ENCODE measurements at regions not wholly inside any gene's neighbourhood (a gene's known extent, or its start where the extent isn't known, plus 50 kb on each side); places are given as distances from the start of the nearest gene placed in this dataset.

DNA sequence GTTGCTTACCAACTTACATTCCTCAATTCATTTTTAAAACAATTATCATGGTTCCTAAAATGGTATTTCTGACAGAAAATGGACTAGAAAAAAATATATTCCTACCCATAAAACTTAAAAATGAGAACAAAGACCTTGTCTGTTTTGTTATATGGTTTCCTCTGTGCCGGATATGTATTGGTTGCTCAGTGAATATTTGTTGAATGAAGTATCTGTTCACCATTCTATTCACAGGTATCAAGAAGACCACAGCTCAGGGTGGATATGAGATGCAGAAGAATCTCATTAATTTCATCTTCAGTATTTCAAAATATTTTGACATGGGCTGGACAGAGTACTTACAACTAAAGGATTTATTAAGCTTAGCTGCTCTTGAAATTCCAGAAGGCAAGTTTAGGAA is 58.1 kb downstream of the TUSC7 start:
- DNase-seq (ENCODE audit: low read depth) = no peak

DNA sequence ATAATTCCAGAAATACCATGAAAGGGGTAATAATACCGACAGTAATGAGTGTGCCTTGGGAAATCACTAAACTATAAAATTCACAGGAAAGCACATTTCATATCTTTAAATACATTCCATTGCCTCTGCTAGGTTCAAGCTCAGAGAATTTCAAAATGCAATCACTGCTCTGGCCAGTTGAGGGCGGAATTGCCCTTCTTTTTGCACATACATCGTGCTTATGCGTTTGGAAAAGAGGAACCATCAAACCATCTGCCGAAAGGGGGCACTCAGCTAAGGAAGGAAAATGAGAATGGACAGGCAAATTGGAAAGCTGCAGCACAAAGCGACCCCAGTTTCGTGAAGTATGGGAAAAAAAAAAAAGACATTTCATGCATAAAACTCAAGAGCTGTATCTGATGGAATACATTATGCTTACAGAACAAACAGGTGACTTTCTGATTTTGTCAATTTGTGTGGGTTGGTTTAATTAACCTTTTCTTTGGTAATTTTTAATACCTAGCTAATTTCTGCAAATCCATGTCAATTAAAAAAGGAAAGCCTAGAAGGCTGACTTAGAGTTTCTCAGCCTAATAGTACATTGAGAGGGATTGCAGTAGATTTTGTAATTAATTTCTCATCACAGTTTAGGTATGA is 61.4 kb downstream of the TUSC7 start:
- DNase-seq (ENCODE audit: low read depth) = peak; percentile 40

DNA sequence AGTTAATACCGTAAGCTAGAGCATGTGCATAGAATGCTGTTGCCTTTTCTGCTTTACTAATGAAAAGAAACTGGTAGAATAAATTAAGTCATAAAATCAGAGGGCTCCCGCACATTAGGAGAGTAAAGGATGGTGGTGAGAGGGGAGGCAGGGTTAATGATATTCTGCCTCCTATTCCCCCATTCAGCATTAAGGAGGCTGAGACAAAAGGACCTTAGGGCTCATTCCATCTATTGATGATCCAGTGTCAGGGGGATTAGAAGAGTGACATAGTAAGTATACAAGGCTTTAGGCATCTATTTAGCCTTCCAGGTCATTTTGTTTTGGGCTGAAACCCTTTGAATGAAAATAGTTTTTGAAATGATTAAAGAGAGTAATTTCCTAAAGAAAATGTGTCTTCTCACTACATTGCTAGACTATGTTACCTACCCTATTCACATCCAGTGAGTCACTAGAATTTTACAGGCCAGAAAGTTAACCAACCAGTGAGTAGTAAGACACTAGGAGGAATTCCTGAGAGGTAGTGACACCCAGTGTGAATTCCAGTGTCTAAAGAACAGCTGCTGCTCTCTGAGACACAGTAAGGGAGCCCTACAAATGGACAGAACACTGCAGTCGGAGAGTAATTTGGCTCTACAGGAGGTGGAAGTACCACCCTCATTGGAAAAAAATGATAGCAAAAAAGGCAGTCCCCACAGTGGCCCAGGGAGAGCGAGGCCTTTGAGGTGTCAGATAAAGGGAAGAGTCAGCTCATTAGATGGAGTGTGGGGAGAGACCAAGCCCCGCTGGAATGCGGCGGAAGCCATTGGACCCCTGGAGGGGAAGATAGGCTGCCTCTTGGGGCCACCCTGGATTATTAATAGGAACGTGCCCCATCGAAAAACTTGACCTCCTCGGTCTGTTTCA is 67.6 kb downstream of the TUSC7 start:
- DNase-seq (ENCODE audit: low read depth) = no peak

DNA sequence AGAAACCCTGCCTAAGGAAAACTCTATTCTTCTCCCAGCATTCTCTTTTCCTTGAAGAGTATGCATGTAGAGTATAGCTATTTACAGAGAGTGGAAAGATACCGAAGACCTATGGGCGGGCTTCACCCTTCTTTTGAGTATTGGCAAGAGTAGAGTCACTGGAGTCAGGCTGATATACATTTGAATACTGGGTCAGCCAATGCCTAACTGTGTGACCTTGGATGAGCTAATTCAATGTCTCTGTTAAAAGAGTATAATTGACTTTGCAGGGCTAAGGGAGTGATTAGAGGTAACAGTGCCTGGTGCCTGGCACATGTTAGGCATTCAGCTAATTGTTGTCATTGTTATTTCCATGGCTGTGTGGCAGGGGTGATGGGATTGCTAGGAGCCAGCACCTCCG is 75.6 kb downstream of the TUSC7 start:
- DNase-seq (ENCODE audit: low read depth) = no peak

DNA sequence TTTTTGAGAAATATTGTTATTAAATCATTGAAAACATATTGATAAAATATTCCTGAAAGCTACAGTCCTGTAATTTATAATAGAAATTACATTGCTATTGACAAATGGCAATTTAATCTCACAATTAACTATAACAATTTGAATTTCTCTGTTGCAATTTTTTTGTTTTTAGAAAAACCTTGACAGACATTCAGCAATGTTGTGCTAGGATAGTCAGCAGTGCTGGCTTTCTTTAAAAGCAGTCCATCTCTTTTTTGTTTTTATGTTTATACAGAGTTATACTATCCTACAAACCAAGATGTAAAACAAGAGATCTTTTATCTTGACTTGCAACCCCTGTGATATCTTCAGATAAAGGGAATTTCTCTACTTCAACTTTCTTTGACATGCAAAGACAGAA is 93.1 kb downstream of the TUSC7 start:
- no peak for DNase-seq (ENCODE audit: low read depth)

DNA sequence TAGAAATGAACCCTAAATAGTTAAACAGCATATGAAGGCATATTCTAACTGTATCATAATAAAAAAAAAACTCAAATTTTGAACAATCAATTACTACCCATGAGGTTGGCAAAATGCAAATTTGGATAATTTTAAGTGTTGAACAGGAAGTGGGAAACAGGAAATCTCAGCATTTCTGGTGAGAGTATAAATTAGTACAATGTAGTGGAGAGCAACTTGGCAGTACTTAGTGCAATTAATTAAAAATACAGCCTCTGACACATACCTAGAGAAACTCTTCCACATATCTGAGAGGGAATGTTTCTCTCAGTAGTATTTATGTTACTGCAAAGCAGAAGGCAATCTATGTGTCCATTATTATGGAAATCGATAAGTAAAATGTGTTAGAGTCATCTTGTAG is 96.8 kb downstream of the TUSC7 start:
- DNase-seq (ENCODE audit: low read depth) = no peak

DNA sequence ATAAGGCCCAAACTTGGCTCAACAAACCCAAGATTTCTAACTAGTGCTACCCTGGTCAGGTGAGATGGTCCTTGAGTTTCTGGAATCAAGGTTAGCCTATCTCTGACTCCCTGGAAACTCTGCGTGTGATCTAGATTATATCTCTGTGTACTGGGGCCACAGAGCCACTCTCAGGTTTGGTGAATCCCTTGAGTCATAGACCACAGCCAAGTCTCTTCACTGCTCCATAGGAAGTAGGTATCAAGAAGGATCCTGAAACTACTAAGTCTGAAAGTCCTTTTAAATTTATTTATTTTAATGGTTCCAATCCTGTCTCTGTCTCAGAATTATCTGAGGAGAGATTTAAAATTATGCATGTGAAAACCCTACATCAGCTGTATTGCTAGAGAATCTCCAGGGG is 99.1 kb downstream of the TUSC7 start:
- no peak for DNase-seq (ENCODE audit: low read depth)

DNA sequence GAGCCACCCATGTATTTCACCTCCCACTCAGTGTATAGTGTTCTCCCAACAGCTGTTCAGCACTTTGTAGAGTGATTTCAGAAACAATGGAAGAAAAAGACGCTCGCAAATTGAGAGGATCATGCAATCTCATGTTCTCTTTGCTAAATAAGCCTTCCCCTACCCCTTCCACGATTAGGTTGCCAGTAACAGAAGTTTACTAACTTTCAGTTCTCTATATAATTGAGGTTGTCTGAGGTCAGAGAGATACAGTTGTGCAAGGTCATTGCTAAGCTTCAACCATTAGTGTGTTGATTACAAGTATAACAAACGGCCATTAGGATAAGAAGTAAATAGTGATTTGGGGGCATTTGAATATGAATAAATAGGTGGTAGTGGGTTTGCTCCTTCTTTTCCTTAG is 99.6 kb downstream of the TUSC7 start:
- no peak for DNase-seq (ENCODE audit: low read depth)

DNA sequence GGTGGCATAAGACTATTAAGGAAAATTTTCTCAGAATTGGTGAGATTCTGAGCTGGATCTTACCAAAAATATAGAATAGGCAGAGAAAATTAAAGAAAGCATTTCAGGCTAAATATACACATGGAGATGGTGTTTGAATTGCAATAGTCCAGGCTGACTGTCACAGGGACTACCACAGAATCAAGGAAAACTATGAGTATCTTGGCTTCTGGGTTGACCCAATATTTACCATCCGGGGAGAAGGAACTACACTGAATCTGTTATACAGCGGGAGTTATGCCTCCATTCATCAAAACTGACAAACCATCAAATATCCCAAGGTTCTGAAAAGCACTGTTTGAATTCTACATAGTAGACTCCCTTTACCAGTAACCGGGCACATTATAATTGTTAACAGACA is 102.2 kb downstream of the TUSC7 start:
- DNase-seq (ENCODE audit: low read depth) = no peak

DNA sequence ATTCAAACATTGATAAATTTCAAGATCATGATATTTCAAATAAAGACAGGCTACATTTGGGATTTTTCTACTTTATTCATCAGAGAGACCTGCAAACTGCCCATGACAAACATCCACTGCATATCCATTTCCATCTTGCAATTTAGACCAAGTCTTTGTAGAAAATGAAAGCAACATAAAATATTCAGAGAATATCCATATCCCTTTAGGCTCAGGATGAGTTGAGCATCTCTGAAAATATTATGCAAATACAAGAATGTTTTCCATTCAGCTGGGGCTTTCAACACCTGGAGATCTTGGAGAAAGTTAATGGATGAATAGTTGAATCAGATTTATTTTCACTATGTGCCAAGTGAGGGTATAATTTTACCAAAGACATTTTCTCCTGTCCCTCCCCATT is 103.4 kb downstream of the TUSC7 start:
- no peak for DNase-seq (ENCODE audit: low read depth)

DNA sequence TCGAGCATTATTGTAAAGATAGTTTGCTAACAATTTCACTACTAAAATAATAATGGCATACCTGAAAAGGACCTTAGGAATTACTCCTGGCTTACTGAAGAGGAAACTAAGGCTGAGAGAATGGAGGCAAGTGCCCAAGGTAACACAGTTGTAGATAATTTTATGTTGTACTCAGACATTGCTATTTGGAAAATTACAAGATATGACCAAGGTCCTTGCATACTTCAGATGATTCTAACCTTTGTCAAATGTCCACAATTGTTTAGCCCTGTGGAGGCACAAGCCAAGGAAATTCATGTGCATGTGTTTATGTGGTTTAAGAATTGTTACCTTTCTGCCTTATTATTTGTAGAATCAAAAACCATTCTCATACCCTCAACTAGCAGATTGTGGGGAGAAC is 105.7 kb downstream of the TUSC7 start:
- no peak for DNase-seq (ENCODE audit: low read depth)

DNA sequence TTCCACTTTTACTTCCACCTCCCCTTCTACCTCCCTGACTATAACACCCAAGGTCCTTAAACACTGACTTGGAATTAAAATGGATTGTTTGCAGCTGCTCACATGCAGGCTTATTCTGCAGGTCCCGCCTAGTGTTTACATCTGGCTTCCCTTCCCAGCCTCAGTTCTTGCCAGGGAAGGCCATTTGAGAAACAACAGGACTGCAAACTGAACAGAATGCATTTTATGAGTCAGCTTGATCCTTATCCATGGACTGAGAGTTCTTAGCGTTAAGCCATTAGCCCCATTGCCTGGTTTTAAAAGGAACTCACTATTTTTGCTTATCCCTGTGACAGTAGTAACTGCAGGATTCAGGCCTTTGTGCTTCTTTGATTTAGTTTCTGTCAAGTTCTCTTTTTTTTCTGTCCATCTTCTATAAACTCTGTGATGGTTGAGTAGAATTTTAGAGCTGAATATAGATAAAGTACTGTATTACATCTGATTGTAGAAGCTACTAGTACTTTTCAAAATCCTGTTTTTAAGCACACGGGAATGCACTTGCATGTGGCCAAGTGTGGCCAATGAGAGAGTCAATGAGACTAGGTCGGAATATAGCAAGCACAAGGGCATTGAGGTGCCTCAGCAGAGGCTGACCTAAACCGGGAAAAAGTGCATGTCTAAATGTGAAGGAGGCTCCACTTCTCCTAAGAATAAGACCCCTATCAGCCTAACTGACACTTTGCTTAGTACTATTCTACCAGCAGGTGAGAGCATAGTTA is 106.4 kb downstream of the TUSC7 start:
- DNase-seq (ENCODE audit: low read depth) = no peak

DNA sequence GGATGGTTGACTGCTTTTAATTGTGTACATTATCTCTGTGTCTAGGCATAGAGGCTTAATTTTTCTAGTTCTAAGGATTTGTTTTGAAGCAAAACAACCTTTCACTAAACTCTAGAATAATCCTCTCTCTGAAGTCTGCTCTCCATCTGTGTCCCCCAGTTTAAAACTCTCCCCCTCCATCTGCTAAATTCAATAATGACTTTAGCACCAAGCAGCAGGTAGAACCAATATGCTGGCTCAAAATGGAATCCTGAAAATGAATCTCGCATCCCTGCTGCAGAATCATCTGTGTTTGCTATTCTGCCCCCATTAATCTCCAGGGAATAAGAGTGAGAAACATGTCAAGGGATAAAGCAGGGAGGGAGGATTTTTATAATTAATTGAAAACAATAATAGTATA is 111.8 kb downstream of the TUSC7 start:
- DNase-seq (ENCODE audit: low read depth) = no peak

DNA sequence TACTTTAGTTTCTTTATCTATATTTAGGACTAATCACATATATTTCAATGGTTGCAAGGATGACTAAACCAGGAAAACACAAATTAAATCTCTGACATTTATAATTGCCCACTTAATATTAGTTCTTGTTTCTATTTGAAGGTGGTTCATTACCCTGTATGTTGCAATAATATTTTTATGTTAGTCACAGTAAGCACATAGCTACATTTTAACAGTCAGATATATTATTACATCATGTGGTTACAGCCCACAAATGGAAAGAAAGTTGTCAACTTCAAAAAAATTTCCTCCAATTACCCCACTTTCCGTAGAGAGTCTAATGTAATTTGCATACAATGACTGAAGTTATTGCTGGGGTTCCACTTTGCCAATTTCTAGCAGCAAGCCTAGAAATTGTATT is 114.6 kb downstream of the TUSC7 start:
- DNase-seq (ENCODE audit: low read depth) = no peak

DNA sequence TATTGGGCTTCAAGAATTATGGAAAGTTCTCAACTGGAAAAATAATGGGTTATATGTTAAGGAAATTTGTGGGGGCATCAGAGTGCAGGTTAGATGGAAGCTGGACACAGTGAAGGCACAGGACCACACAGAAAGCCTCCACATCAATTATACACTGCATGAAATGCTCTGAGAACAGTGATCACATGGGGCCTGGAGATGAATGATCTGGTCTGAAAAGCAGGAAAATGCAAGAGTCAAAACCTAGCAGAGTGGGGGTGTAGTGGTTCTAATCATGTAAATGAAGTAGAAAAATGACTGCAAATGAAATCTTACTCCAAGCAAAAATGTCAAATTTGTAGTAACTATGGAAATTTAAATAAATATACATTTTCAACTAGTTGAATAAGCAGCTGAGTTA is 123.6 kb downstream of the TUSC7 start:
- no peak for DNase-seq (ENCODE audit: low read depth)

DNA sequence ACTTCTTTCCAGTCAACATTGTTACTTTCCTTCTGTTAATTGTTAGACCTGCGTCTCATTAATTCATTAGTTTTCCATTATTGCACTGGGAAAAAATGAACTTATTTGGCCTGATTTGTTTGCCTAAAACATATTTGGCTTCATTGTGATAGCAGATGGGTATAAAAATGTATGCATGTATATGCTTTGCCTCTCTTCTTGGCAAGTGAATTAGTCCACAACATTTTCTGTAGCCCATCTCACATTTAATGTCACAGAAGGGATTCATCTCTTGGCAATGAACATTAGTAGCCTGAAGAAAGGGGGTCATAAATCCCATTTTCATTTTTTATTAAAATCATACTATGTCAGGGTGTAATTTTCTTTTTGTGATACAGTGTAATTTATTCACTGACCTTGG is 125.2 kb downstream of the TUSC7 start:
- no peak for DNase-seq (ENCODE audit: low read depth)

DNA sequence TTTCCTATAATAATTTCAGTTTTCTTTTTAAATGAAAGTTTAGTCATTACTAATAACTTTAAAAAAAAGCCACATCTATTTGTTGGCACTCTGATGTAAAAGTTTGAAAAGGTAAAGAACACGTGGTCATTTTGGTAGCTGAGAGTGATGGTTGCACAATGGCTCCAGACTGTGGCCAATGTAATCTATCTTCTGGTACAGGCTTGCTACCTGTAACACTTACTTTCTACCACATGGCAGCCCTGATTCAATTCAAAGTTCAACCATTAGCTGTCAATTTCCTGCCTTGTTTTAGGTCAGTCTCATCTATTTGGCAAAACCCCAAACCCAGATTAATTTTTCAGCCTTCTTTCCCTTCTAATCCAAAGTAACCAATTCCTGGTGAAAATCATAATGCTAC is 126.1 kb downstream of the TUSC7 start:
- no peak for DNase-seq (ENCODE audit: low read depth)

DNA sequence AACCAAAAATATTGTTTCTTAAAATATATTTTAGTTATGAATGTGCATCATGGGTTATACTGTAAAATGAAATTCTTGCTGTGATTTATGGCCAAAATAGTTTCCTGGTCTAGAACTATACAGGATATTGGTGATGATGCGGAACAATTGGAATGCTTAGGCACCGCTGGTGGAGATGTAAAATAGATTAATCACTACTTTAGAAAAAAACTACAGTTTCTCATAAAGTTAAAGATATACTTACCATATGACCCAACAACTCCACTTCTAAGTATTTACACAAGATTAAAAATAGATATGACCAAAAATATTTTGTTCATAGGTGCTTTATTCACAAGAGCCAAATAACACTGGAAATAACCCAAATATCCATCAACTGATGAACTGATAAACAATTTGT is 126.7 kb downstream of the TUSC7 start:
- DNase-seq (ENCODE audit: low read depth) = no peak

DNA sequence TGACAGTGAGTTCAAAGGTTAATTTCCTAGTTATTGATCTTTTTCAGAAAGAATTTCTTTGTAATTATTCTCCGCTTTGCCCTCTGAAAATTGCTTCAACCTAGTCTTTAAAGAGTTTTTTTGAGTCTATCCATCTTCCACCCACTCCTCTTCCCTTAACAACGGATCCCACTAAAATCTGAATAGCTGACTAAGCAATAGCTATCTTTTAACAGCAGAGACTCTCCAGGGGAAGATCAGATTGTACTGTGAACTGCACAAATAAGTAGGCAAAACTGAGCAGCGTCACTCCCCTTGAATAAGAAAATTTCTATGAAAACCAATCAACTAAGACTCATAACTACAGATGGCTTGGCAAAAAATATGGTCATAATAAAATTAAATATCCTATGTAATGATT is 127.9 kb downstream of the TUSC7 start:
- DNase-seq (ENCODE audit: low read depth) = no peak

DNA sequence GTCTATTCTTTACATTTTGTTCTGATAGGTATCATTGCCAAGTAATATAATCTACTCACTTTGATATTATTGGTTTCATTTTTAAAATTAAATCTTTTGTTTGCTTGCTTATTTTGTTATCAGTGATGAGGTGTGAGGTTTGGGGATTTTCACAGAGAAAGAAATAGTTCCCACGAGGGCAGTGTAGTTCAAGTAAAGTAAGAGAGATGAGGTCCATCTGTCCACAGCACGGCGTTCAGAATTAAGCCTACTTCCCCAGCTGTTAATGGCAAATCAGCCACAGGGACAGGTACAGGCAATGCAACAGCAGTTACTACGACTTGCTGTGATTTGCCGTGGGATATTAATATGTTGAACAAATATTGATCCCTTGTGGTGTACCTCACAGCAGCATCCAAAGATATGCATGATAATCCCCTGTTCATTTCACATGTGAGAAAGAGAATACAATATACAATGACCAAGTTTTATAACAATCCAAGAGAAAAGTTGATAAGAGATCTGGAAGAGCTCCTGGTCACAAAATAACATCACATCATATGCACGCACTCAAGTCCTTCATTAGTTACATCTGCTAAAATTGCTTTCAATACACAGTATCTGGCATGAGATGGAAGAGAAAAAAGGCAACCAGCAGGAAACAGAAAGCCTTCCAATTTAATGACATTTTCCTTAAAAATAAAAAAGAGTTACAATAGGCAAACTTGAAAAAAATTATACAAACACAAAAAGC is 131.6 kb downstream of the TUSC7 start:
- DNase-seq (ENCODE audit: low read depth) = no peak

DNA sequence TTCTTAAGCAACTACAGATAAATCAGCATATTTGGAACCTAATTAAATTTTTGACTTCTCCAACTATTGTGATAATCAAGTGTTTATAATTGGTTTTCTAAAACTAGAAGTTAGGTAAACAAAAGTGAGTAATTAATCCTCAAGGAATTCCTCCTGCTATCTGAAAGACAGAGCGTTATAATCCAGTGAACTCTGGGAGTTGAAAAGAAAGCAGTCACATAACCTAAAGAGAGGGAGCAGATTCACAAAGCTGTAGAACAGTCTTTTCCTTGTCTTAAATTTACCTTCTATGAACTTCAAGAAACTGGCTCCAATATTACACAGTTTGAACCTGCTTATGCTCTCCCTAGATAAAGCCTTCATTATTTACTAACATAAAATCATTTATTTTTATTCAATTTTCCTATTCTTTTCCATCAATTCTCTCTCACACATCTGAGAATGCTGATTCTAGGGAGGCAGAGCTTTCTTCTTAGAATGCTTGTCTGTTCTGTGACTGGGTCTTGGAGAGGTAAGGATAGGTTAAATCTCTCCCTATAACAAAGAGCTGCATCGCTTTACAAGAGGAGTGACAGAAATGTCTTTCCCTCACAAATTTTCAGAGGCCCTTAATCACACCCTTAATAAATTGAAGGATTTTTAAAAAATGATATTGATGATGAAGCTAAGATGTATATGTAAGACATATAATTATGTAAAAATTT is 132.8 kb downstream of the TUSC7 start:
- no peak for DNase-seq (ENCODE audit: low read depth)

All from GM04504 (cell line).